IPS-15b (cell line): ENCODE measurements at regions not wholly inside any gene's neighbourhood (a gene's known extent, or its start where the extent isn't known, plus 50 kb on each side); places are given as distances from the start of the nearest gene placed in this dataset.

Experiments used
- H3K27me3 ChIP-seq: one replicate; pipeline ENCODE4 v1.6.1; 2013; ENCODE audit warnings: low read length; ENCODE audit not compliant: control insufficient read depth, insufficient read depth
- H3K36me3 ChIP-seq: one replicate; pipeline ENCODE4 v1.6.1; 2013; ENCODE audit warnings: low read length; ENCODE audit not compliant: control insufficient read depth, insufficient read depth
- H3K4me1 ChIP-seq: one replicate; pipeline ENCODE4 v1.6.1; 2013; ENCODE audit warnings: mild to moderate bottlenecking, low read length; ENCODE audit not compliant: control insufficient read depth, insufficient read depth
- H3K4me3 ChIP-seq: one replicate; pipeline ENCODE4 v1.5.1; 2013; ENCODE audit warnings: low read depth, low read length
- H3K9ac ChIP-seq: one replicate; pipeline ENCODE4 v1.6.1; 2013; ENCODE audit warnings: low read depth, mild to moderate bottlenecking, low read length
- H3K9me3 ChIP-seq: one replicate; pipeline ENCODE4 v1.6.1; 2013; ENCODE audit warnings: mild to moderate bottlenecking, low read length; ENCODE audit not compliant: control insufficient read depth, insufficient read depth

DNA sequence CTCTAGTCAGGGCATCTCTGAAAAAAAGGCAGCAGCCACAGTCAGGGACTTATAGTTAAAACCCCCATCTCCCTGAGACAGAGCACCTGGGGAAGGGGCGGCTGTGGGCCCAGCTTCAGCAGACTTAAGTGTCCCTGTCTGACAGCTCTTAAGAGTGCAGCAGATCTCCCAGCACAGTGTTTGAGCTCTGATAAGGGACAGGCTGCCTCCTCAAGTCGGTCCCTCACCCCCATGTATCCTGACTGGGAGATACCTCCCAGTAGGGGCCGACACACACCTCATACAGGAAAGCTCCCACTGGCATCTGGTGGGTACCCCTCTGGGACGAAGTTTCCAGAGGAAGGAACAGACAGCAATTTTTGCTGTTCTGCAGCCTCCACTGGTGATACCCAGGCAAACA, 129.0 kb downstream of the ANXA5 start:
- Histone ChIP-seq H3K9ac (no peak overlapping the region), H3K36me3 (no peaks in the 10 kb centered on the region), H3K4me1 (no peaks in the 10 kb centered on the region), H3K4me3 (no peak overlapping the region), H3K27me3 (no peaks in the 10 kb centered on the region), H3K9me3 (no peaks in the 10 kb centered on the region)

GRCh38 chr4:121564840-121565375, 131.9 kb downstream of the ANXA5 start:
- Histone ChIP-seq H3K27me3 (no peaks in the 10 kb centered on the region), H3K4me1 (no peaks in the 10 kb centered on the region), H3K4me3 (no peak overlapping the region), H3K36me3 (no peaks in the 10 kb centered on the region), H3K9ac (no peak overlapping the region), H3K9me3 (no peaks in the 10 kb centered on the region)

DNA sequence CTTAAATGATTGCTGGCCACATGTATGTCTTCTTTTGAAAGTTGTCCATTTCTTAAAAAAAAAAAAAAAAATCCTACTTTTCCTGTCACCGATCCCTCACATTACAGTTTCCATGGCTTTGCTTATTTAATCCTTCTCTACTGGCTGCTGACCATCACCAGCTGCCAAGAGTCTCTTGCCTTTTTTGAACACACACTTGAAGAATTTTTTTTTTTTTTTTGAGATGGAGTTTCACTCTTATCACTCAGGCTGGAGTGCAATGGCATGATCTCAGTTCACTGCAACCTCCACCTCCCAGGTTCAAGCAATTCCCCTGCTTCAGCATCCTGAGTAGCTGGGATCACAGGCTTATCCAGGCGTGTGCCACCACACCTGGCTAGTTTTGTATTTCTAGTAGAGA, 134.0 kb downstream of the ANXA5 start:
- H3K4me1 ChIP-seq: no peaks in the 10 kb centered on the region
- H3K9me3 ChIP-seq: no peaks in the 10 kb centered on the region
- no peak overlapping the region for H3K9ac ChIP-seq
- no peaks in the 10 kb centered on the region for H3K27me3 ChIP-seq
- H3K36me3 ChIP-seq: no peaks in the 10 kb centered on the region
- no peak overlapping the region for H3K4me3 ChIP-seq

- Histone ChIP-seq H3K36me3 (no peaks in the 10 kb centered on the region), H3K4me3 (no peak overlapping the region), H3K9ac (no peak overlapping the region), H3K27me3 (no peaks in the 10 kb centered on the region), H3K4me1 (no peaks in the 10 kb centered on the region), H3K9me3 (no peaks in the 10 kb centered on the region)
These were observed 141.3 kb downstream of the ANXA5 start for GRCh38 chr4:121555315-121556107.

DNA sequence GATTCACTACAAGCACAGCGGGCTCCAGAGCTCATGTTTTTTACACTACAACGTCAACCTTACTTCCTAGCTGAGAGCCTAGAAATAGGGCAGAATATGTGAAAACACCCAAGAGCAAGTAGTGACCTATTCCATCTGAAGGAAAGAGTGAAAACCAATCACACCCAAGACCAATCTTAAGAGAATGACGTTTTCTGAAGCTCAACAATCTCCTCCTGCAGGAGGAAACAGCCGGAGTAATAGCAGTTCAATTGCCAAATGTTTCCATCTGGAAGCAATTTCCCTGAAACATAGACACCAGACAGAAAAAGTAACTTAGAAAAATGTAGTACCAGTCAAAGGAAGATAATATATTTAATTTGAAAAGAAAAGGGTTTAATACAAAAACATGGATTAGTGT, 142.4 kb downstream of the ANXA5 start:
- Histone ChIP-seq H3K27me3 (no peaks in the 10 kb centered on the region), H3K4me1 (no peaks in the 10 kb centered on the region), H3K9me3 (no peaks in the 10 kb centered on the region), H3K36me3 (no peaks in the 10 kb centered on the region), H3K9ac (no peak overlapping the region), H3K4me3 (no peak overlapping the region)

DNA sequence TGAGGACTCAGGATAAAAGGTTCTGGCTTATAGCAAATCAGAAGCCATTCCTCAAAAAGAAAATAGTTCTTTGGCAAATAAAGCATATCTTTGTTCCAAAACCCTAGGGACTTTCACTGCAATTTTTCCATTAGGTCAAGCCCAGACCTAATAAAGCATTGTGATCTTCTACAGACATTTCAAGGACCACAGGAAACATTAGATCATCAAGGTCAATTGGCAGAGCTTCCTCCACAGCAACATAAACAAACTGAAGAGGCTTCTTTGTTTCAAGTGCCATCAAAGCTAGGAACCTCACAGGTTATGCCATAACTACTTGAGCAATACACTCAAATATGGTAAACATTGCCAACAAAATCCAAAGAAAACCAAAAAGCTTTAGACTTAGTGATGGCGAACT, 144.9 kb downstream of the ANXA5 start:
- Histone ChIP-seq H3K9ac (no peak overlapping the region), H3K4me3 (no peak overlapping the region), H3K36me3 (no peaks in the 10 kb centered on the region), H3K4me1 (no peaks in the 10 kb centered on the region), H3K27me3 (no peaks in the 10 kb centered on the region), H3K9me3 (no peaks in the 10 kb centered on the region)

DNA sequence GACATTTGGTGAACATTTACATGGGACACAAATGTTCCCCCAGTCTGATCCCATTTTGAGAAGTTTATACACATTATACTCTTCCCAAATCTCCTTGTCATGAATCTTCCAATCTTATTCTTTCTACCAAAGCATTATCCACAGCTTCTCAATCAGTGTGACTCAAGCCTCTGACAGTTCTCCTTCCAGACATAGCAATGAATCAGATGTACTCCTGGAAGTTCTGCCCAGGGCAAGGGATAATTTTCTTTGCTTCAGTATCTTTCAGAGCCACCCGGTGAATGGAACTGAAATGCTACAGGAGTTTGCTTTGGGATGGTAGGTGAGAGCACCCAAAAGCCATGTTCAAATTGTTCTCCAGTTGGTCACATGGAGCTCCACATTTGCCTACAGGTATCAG, 145.5 kb downstream of the ANXA5 start:
- H3K36me3 ChIP-seq: no peaks in the 10 kb centered on the region
- H3K4me1 ChIP-seq: no peaks in the 10 kb centered on the region
- no peaks in the 10 kb centered on the region for H3K27me3 ChIP-seq
- no peaks in the 10 kb centered on the region for H3K9me3 ChIP-seq
- no peak overlapping the region for H3K9ac ChIP-seq
- no peak overlapping the region for H3K4me3 ChIP-seq

DNA sequence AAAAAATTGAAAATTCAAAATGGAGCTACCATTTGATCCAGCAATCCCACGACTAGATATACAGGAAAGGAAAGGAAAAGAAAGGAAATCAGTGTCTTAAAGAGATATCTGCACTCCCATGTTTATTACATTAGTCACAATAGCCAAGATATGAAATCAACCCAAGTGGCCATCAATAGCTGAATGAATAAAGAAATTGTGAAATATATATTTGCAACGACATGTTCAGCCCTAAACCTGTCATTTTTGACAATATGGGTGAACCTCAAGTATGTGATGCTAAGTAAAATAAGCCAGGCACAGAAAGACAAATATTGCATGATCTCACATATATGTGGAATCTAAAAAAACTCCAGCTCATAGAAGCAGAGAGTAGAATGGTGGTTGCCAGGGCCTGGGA, 155.1 kb downstream of the ANXA5 start:
- no peaks in the 10 kb centered on the region for H3K4me1 ChIP-seq
- no peaks in the 10 kb centered on the region for H3K36me3 ChIP-seq
- H3K4me3 ChIP-seq: no peak overlapping the region
- no peaks in the 10 kb centered on the region for H3K9me3 ChIP-seq
- no peak overlapping the region for H3K9ac ChIP-seq
- H3K27me3 ChIP-seq: no peaks in the 10 kb centered on the region

- no peaks in the 10 kb centered on the region for H3K9me3 ChIP-seq
- no peaks in the 10 kb centered on the region for H3K4me1 ChIP-seq
- H3K36me3 ChIP-seq: no peaks in the 10 kb centered on the region
- H3K4me3 ChIP-seq: no peak overlapping the region
- H3K9ac ChIP-seq: no peak overlapping the region
- H3K27me3 ChIP-seq: no peaks in the 10 kb centered on the region
These were observed 154.5 kb upstream of the QRFPR start for GRCh38 chr4:121535351-121535750.

DNA sequence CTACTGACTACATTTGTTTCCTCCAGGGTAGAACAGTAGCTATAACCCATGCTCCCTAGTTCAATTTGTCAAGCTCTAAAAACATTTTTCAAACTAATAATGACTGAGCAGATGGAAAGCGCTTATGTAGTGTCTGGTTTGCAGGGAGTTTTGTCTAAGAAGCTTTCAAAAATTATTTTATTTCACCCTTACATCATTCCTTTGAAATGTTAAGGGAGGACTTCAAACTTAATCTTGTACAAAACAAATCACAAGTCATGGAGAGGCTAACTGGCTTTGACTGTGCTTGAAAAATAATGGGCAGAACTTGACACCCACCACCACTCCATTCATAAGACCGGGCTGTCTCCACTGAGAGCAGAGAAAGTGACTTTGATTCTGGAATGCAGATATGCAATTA, 153.4 kb upstream of the QRFPR start:
- Histone ChIP-seq H3K36me3 (no peaks in the 10 kb centered on the region), H3K4me1 (no peaks in the 10 kb centered on the region), H3K4me3 (no peak overlapping the region), H3K27me3 (no peaks in the 10 kb centered on the region), H3K9me3 (no peaks in the 10 kb centered on the region), H3K9ac (no peak overlapping the region)

DNA sequence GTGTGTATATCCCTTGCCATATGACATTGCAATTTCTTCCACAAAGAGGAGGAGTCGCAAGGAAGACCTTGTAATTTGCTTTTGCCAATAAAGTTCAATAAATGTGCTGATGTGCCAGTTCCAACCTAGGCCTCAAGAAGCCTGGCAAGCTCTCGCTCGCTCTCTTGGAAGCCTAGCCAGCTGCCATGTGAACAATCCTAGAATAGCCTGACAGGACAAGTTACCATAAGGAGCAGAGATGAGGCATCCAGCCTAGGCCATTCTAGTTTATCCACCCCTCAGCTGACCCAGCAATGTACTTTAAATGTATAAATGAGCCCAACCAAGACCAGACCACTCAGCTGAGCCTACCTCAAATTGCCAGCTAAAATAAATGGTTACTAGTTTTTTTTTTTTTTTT, 145.7 kb upstream of the QRFPR start:
- Histone ChIP-seq H3K27me3 (no peaks in the 10 kb centered on the region), H3K9ac (no peak overlapping the region), H3K9me3 (no peaks in the 10 kb centered on the region), H3K36me3 (no peaks in the 10 kb centered on the region), H3K4me3 (no peak overlapping the region), H3K4me1 (no peaks in the 10 kb centered on the region)

- H3K9ac ChIP-seq: no peak overlapping the region
- H3K4me1 ChIP-seq: no peaks in the 10 kb centered on the region
- no peaks in the 10 kb centered on the region for H3K36me3 ChIP-seq
- H3K27me3 ChIP-seq: no peaks in the 10 kb centered on the region
- H3K4me3 ChIP-seq: no peak overlapping the region
- H3K9me3 ChIP-seq: no peaks in the 10 kb centered on the region
These were observed 138.5 kb upstream of the QRFPR start for GRCh38 chr4:121519236-121519838.
